DLD1 (cell line): ENCODE measurements at regions not wholly inside any gene's neighbourhood (a gene's known extent, or its start where the extent isn't known, plus 50 kb on each side); places are given as distances from the start of the nearest gene placed in this dataset.

ENCODE experiments used
- in situ Hi-C: cut with HindIII; loops from 2 replicates; pipeline ENCODE4 v1.10.0; 2017; ENCODE audit warnings: low sequenced_read_pairs

DNA sequence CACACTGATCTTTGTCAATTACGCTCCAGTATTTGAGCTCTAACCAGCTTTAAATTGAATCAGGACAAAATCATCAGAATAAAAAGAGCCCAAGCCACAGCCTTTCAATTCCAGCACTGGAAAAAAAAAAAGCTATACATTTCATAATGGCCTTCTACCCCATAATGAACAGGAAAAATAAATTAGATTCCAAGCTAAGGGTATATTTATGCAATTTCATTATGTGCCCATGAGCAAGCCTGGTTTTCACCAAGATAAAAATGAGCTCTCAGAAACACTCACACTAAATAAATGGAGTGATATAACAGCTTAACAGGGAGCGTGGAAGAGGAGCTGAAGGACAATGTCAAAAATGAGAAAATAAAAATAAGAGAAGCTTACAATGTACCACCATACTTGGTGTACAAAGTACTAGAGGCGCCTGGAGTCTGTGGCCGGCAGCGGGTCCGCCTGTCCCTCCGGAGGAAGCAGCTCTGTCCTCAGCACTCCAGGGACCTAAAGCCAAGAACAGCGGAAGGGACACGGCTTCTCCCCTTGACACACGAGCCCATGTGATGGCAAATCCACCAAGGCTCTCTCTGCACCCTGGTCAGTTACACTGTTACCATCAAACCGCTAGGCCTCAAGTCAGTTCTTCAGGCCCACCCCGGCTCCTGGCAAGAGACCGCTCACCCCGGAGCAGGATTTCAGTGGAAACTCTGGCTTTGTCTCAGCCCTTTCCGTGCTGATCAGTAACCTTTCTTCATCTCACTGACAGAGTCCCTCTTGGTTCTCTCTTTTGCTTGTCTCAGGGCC lies 69.6 kb downstream of the RBFOX3 start:
- in situ Hi-C loops: no loop called here

- in situ Hi-C loops: no loop called here
These were observed 70.7 kb downstream of the RBFOX3 start for GRCh38 chr17:79539944-79540705.

- in situ Hi-C loops: no loop called here
These were observed 72.6 kb downstream of the RBFOX3 start for GRCh38 chr17:79538291-79538690.

DNA sequence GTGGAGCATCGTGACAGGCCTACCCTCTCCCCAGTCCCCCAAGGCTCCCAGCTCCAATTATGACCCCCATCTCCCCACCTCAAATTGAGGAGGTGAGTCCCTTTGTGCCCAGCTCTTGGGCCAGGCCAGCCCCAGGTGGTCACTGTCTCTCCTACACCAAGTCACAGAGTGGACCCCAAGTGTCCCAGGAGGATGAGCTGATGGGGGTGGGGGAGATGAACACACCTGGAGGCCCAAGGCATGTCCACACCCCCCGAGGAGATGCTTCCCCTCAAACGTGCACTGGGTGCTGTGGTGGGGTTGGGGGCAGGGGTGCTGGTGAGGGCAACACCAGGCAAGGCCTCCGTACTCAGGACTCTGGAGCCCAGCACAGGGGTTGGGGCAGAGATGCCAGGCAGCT lies 73.2 kb downstream of the RBFOX3 start:
- in situ Hi-C loops: no loop called here

DNA sequence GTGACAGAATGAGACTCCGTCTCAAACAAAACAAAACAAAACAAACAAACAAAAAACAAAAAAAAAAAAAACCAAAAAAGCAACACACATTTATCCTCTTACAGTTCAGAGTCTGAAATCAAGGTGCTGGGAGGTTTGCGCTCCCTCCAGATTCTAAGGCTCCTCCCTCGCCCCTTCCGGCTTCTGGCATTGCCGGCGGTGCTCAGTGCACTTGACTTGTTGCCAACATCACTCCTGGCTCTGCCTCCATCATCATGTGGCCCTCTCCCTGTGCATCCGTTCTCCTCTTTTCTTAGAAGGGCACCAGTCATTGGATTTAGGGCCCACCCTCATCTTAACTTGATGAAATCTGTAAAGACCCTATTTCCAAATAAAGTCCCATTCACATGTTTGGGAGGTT lies 73.8 kb downstream of the RBFOX3 start:
- in situ Hi-C loops: no loop called here

DNA sequence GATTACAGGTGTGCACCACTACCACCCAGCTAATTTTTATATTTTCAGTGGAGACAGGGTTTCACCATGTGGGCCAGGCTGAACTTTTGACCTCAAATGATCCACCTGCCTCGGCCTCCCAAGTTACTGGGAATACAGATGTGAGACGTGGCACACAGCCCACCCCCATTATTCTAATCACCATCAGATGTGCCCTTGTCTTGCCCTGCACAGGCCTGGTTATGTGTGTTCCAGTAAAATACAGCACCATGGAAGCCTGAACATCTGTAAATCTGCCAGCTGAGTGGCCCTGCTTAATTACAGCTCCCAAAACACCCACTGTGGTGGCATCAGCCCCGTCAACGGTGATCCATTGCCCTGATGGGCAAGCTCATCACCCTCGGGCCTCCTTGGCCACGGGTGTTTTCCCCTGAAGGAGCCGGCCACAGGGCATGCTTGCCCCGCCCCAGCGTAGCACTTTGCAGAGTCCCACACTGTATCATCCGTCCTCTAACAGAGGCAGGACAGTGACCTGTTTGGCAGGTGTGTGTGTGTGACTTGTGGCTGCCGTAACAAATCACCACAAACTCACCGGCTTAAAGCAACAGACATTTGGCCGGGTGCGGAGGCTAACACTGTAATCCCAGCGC lies 74.5 kb downstream of the RBFOX3 start:
- in situ Hi-C loops: no loop called here

- in situ Hi-C loops: no loop called here
These were observed 75.2 kb downstream of the RBFOX3 start for GRCh38 chr17:79535728-79536025.

- in situ Hi-C loops: no loop called here
These were observed 75.8 kb downstream of the RBFOX3 start for GRCh38 chr17:79534851-79535727.

DNA sequence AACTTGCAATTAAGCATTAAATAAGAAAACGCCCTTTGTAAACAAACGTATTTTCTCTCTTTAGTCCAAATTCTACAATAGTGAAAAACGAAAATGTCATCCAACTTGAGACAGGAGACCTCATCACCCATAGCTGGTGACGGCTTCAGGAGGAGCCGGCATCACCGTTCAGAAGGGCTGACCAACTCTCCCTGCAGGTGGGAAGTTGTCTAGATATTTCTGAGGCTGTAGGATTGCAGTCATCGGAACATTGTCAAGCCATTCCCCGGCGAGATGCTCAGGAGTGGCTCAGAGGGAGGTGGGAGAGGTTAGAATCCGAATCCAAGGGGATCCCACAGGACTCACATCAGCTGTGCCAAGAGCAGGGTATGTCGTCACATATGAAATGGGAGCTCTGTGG lies 76.7 kb downstream of the RBFOX3 start:
- in situ Hi-C loops: no loop called here

DNA sequence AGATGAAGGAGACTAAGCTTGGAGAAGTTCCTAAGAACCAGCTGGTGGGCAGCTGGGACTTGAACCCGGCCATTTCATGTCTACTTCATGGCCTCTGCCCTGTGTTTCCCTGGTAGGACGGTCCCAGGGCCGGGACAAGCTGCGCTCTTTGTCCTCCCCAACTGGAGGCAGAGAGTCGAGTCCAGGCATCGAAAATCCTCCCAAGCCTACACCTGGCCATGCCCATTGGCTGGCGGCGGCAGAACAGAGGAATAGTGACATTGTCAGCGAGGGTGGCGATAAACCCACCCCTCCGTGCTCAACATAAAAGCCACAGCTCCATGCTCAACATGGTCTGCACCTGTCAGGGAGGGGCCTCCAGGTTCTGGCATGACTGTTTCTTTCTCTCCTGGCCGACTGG lies 77.7 kb downstream of the RBFOX3 start:
- in situ Hi-C loops: no loop called here

DNA sequence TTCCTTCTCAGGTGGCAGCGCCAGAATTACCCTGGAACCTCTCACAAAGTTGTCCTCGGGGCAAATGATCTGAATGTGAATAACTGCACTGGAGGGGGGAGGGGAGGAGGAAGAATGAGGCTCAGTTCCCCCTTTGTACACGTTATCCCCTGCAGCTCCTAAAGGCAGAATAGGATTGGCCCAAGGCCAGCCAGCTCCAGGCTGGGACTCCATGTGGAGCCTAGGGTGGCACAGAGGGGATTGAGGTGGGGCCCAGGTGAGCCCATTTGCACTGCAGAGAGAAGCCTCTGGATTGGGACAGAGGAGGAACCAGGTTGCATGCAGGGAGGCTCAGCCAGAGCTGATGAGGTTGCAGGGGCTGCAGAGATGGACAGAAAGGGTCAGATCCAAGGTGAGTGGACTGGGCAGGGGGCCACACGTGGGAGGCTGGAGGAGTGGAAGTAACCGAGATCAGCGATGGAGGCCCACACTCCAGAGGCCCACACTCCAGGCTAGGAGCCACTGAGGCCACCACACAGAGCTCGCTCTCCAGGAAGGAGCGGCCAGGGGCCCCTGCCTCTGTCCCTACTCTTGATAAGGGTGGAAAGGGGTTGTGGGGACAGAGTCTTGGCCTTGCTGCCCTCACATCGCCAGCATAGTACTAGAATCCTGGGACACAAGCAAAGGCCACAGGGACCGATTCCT lies 78.6 kb downstream of the RBFOX3 start:
- in situ Hi-C loops: no loop called here

DNA sequence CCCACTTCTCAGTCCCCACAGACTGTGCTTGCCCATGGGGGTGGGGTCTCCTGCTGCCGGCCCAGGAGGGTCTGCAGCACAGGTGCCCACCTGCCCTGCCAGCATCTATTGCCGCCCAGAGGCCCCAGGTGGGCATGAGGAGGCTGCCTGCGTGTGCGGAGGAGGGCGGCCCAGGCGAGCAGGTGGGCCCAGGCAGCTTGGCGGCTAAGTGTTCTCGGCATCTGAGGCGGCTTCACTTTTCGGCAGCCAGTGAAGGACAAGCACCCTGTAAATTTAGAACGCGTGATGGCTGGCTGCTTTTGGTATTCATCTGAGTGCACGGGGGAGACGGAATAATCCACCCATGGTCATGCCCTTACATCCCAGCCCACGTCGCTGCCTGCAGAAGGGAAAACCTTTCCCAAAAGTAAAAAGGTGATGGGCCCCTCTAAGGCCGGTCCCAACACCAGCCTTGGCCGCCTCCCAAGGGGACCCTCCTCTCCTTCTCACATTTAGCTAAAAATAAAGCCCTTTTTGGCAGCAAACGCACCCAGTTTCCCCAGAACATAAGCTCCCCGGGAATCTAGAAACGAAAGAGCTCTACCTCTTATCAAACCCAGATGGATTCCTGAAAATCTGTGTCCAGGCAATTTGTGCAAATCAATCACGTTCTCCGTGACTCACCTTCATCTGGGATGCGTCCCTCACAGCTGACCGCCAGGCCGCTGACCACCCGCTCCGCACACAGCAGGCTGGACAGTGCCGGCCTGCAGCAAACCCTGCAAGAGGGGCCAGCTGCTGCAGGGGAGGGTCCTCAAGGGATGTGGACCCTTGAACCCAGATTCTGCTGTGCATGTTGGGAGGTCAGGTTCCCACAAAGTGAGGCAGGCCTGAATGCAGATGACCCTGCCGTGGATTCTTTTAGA lies 79.4 kb downstream of the RBFOX3 start:
- in situ Hi-C loops: no loop called here

DNA sequence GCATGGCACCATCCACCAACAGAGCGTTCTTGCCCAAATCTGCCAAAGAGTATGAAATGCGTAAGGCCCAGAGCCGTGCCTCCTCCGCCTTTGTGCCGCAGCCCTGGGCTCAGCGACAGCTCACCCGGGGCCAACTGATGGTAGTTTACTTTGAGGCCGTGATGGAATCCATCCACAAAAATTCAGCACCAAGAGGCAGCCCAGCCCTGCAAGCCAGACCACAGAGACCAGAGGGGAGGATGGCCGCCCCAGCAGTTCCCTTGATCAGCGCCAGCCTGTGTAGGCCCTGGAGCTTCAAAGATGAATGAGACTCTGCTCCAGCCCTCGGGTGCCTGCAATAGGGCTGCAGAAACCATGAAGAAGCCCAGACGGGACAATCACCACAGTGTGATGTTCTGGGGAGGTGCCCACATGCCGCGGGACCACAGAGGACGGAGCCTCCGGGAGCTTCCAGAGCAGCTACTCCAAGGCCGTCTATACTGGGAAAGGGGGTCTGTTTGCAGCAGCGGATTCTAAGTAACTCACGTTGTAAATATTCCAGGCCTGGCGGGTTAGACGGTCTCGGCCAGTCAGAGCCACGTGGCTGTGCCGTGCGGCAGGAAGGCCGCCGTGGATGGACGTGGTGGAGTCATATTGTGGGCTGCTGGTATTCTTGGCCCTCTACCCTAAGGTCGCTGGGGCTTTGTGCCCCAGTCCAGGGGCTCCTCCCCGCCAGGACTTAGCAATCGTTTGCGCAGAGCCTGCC lies 80.3 kb downstream of the RBFOX3 start:
- in situ Hi-C loops: no loop called here

DNA sequence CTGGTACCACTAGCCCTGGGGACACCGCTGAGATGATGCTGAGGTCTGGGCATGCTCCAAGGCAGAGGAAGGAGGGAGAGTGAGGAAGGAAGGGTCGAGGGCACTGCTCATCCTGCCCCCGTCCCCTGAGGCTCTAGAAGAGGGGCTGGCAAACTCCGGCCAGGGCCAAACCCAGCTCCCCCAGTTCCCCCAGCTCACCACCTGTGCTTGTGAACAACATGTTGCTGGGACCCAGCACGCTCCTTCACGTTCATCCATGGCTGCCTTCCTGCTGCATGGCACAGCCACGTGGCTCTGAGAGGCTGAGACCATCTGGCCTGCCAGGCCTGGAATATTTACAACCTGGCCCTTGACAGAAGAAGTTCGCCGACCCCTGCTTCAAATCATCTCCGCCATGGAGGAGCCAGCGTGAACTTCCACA lies 81.2 kb downstream of the RBFOX3 start:
- in situ Hi-C loops: no loop called here

GRCh38 chr17:79528592-79529125 lies 82.2 kb downstream of the RBFOX3 start:
- in situ Hi-C loops: no loop called here

DNA sequence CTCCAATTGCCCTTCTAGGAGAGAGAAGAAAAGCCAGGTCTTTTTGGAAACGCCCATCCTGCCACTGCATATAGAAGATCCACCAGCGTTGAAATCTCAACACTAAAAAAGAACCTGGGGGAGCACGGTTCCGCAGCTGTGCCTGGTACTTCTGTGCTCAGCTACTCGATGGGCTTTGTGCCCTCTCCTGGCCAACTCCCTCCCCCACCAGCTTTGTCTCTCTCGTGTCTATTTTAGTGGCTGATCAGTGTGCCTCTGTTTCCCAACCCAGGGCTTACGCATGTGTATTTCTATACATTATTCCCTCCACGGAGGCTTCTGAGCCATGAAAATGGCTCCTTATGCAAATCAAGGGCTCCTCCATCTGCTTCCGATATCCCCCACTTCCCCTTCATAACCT lies 83.5 kb downstream of the RBFOX3 start:
- in situ Hi-C loops: no loop called here

GRCh38 chr17:79525793-79526677 lies 84.8 kb downstream of the RBFOX3 start:
- in situ Hi-C loops: no loop called here
